ENCODE measurements at regions not wholly inside any gene's neighbourhood (a gene's known extent, or its start where the extent isn't known, plus 50 kb on each side); places are given as distances from the start of the nearest gene placed in this dataset.

GRCh38 chr4:19707876-19708275, 543.8 kb upstream of the SLIT2 start:
- TF ChIP-seq PATZ1 (CRISPR knock-in tag; IDR thresholded peaks at IDR 0.05; ENCODE audit: borderline replicate concordance) (no peak), OSR1 (CRISPR knock-in tag; IDR thresholded peaks at IDR 0.05) (no peak), ZNF70 (CRISPR knock-in tag; IDR thresholded peaks at IDR 0.05) (no peak), ISL1 (CRISPR knock-in tag; IDR thresholded peaks at IDR 0.05) (no peak), ZNF8 (CRISPR knock-in tag; IDR thresholded peaks at IDR 0.05) (no peak)

All from SK-N-SH treated with all-trans-retinoic acid at 6 μM for 48 hours (cell line).